ENCODE measurements at regions not wholly inside any gene's neighbourhood (a gene's known extent, or its start where the extent isn't known, plus 50 kb on each side); places are given as distances from the start of the nearest gene placed in this dataset.

GRCh38 chr18:11290786-11291185 is 141.4 kb upstream of the PIEZO2 start:
- Mint-ChIP-seq H3K9me3 (no peaks in the 10 kb centered on the region), H3K4me3 (no peak overlapping the region), H3K27ac (no peak overlapping the region), H3K36me3 (ENCODE audit: low read depth) (no peaks in the 10 kb centered on the region), H3K27me3 (ENCODE audit: insufficient read depth) (peaks cover 13% of the 10 kb centered on the region), H3K4me1 (ENCODE audit: low read depth) (no peaks in the 10 kb centered on the region)
- TF ChIP-seq CTCF (IDR thresholded peaks at IDR 0.05): no peak
- no peak for DNase-seq

DNA sequence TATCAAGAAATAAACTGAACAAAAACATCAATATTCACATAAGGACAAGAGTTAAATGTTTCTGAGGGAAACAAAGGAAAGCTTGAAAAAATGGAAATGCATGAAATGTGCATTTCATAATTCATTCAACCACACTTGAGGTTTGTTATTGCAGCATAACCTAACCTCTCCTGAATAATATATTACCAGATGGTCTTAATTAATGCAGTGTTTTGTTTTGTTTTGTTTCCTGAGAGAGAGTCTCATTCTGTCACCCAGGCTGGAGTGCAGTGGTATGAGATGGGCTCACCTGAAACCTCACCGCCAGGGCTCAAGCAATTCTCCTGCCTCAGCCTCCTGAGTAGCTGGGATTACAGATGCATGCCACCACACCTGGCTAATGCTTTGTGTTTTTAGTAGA is 139.9 kb upstream of the PIEZO2 start:
- H3K27ac Mint-ChIP-seq: no peak overlapping the region
- H3K9me3 Mint-ChIP-seq: no peaks in the 10 kb centered on the region
- peaks cover 13% of the 10 kb centered on the region for H3K27me3 Mint-ChIP-seq (ENCODE audit: insufficient read depth)
- H3K4me3 Mint-ChIP-seq: no peak overlapping the region
- TF ChIP-seq CTCF (IDR thresholded peaks at IDR 0.05): no peak
- H3K36me3 Mint-ChIP-seq (ENCODE audit: low read depth): no peaks in the 10 kb centered on the region
- no peaks in the 10 kb centered on the region for H3K4me1 Mint-ChIP-seq (ENCODE audit: low read depth)
- no peak for DNase-seq

- no peaks in the 10 kb centered on the region for H3K9me3 Mint-ChIP-seq
- no peak overlapping the region for H3K27ac Mint-ChIP-seq
- H3K4me3 Mint-ChIP-seq: no peak overlapping the region
- H3K36me3 Mint-ChIP-seq (ENCODE audit: low read depth): no peaks in the 10 kb centered on the region
- H3K4me1 Mint-ChIP-seq (ENCODE audit: low read depth): no peaks in the 10 kb centered on the region
- no peak for TF ChIP-seq CTCF (IDR thresholded peaks at IDR 0.05)
- DNase-seq: no peak
- peaks cover 10% of the 10 kb centered on the region for H3K27me3 Mint-ChIP-seq (ENCODE audit: insufficient read depth)
Measured at GRCh38 chr18:11288401-11288800, 139.0 kb upstream of the PIEZO2 start.

GRCh38 chr18:11286431-11286830 is 137.1 kb upstream of the PIEZO2 start:
- H3K9me3 Mint-ChIP-seq: no peaks in the 10 kb centered on the region

GRCh38 chr18:11284811-11285210 is 135.4 kb upstream of the PIEZO2 start:
- Mint-ChIP-seq H3K4me3 (no peak overlapping the region), H3K4me1 (ENCODE audit: low read depth) (no peaks in the 10 kb centered on the region), H3K27ac (no peak overlapping the region), H3K9me3 (no peaks in the 10 kb centered on the region), H3K27me3 (ENCODE audit: insufficient read depth) (peaks cover 8% of the 10 kb centered on the region), H3K36me3 (ENCODE audit: low read depth) (no peaks in the 10 kb centered on the region)
- no peak for DNase-seq
- no peak for TF ChIP-seq CTCF (IDR thresholded peaks at IDR 0.05)

More at GRCh38 chr18:11286431-11286830, 137.1 kb upstream of the PIEZO2 start:
- Mint-ChIP-seq H3K36me3 (ENCODE audit: low read depth) (no peaks in the 10 kb centered on the region), H3K27me3 (ENCODE audit: insufficient read depth) (peaks cover 10% of the 10 kb centered on the region), H3K4me1 (ENCODE audit: low read depth) (no peaks in the 10 kb centered on the region), H3K4me3 (no peak overlapping the region), H3K27ac (no peak overlapping the region)
- no peak for DNase-seq
- no peak for TF ChIP-seq CTCF (IDR thresholded peaks at IDR 0.05)

- TF ChIP-seq CTCF (IDR thresholded peaks at IDR 0.05): no peak
- Mint-ChIP-seq H3K9me3 (no peaks in the 10 kb centered on the region), H3K27ac (no peak overlapping the region), H3K4me1 (ENCODE audit: low read depth) (no peaks in the 10 kb centered on the region), H3K4me3 (no peak overlapping the region), H3K27me3 (ENCODE audit: insufficient read depth) (peaks cover 8% of the 10 kb centered on the region), H3K36me3 (ENCODE audit: low read depth) (no peaks in the 10 kb centered on the region)
- DNase-seq: no peak
Measured at GRCh38 chr18:11284349-11284748, 135.0 kb upstream of the PIEZO2 start.

Data from HFFc6 (cell line).